H1 (cell line): ENCODE measurements at regions not wholly inside any gene's neighbourhood (a gene's known extent, or its start where the extent isn't known, plus 50 kb on each side); places are given as distances from the start of the nearest gene placed in this dataset.
A peak's percentile ranks its signal among the peaks of the same experiment; 100 is the strongest.

Experiments
- CTCF ChIA-PET: fragments of 300-600 bp; sonication (Branson Sonifier 250); formaldehyde crosslinking; loops from one replicate; lab custom pipeline; 2021; ENCODE audit not compliant: partially characterized antibody; lab: Charles Lee
- POLR2A ChIA-PET: fragments of 300-600 bp; sonication (Branson Sonifier 250); formaldehyde crosslinking; loops from one replicate; lab custom pipeline; 2021; ENCODE audit warnings: inconsistent platforms; ENCODE audit not compliant: partially characterized antibody; lab: Charles Lee
- DNase-seq, 2 experiments: peaks; one replicate each; pipeline versions ENCODE4 v3.0.0 to v3.0.0-alpha.2; 2010 to 2022; ENCODE audit warnings: low spot score in 2 of 2, low read depth in 1 of 2, mixed read lengths in 1 of 2
- FAIRE-seq: peaks from 2 replicates; lab custom pipeline; 2011; peaks lifted over from hg19 to GRCh38; lab: Jason Lieb, UNC
- H2AFZ ChIP-seq: 2 replicates; pipeline ENCODE4 v1.8.1; 2012; ENCODE audit warnings: low read length, inconsistent platforms
- H2AK5ac ChIP-seq: 2 replicates; pipeline ENCODE4 v1.6.1; 2013; ENCODE audit warnings: low read depth, low read length
- H2BK120ac ChIP-seq: replicated peaks from 2 replicates; pipeline ENCODE3; 2013; ENCODE audit warnings: low read depth, low read length, inconsistent platforms
- H2BK12ac ChIP-seq: 2 replicates; pipeline ENCODE4 v1.6.1; 2013; ENCODE audit warnings: low read depth, low read length
- H2BK15ac ChIP-seq: 2 replicates; pipeline ENCODE4 v1.6.1; 2013; ENCODE audit warnings: low read length
- H2BK20ac ChIP-seq: 2 replicates; pipeline ENCODE4 v1.6.1; 2013; ENCODE audit warnings: low read length
- H2BK5ac ChIP-seq: 2 replicates; pipeline ENCODE4 v1.6.1; 2013; ENCODE audit warnings: low read depth, low read length
- H3K14ac ChIP-seq: 2 replicates; pipeline ENCODE4 v1.6.1; 2013; ENCODE audit warnings: inconsistent platforms; ENCODE audit not compliant: insufficient read length
- H3K18ac ChIP-seq: 2 replicates; pipeline ENCODE4 v1.6.1; 2013; ENCODE audit warnings: low read length; ENCODE audit errors: extremely low read depth
- H3K23ac ChIP-seq: 2 replicates; pipeline ENCODE4 v1.6.1; 2013; ENCODE audit warnings: inconsistent platforms; ENCODE audit not compliant: insufficient read length
- H3K23me2 ChIP-seq: 2 replicates; pipeline ENCODE4 v1.6.1; 2013; ENCODE audit warnings: low read depth, low read length
- H3K27ac ChIP-seq: 2 replicates; pipeline ENCODE4 v1.6.1; 2011; ENCODE audit warnings: low read depth, low read length, inconsistent platforms
- H3K27me3 ChIP-seq, 4 experiments: replicated peaks in 1 of 4; 1 replicate in 1 of 4; 2 replicates in 3 of 4; pipeline versions ENCODE4 v1.6.1 to v1.8.1; 2011 to 2013; ENCODE audit warnings: low read length in 3 of 4, mild to moderate bottlenecking in 3 of 4, inconsistent platforms in 2 of 4, mixed read lengths in 2 of 4, moderate library complexity in 1 of 4; ENCODE audit not compliant: control insufficient read depth in 3 of 4, insufficient read depth in 3 of 4; ENCODE audit errors: extremely low read depth in 1 of 4
- H3K36me3 ChIP-seq, 4 experiments: 2 replicates each; pipeline versions ENCODE4 v1.6.1 to v1.8.1; 2011 to 2013; ENCODE audit warnings: mild to moderate bottlenecking in 4 of 4, low read length in 3 of 4, moderate library complexity in 2 of 4, control low read depth in 1 of 4, inconsistent platforms in 1 of 4; ENCODE audit not compliant: insufficient read depth in 4 of 4, control insufficient read depth in 2 of 4
- H3K4ac ChIP-seq: replicated peaks from 2 replicates; pipeline ENCODE3; 2013; ENCODE audit warnings: low read length, low read depth, mixed read lengths, inconsistent platforms; ENCODE audit not compliant: insufficient read length
- H3K4me1 ChIP-seq, 4 experiments: replicated peaks in 1 of 4; 1 replicate in 1 of 4; 2 replicates in 3 of 4; pipeline versions ENCODE4 v1.6.1 to v1.8.1; 2011 to 2013; ENCODE audit warnings: low read length in 3 of 4, inconsistent platforms in 2 of 4, mixed read lengths in 1 of 4; ENCODE audit not compliant: insufficient read depth in 4 of 4, control insufficient read depth in 3 of 4
- H3K4me2 ChIP-seq, 2 experiments: 2 replicates each; pipeline versions ENCODE4 v1.6.1 to v1.8.1; 2011 to 2013; ENCODE audit warnings: low read depth in 2 of 2, low read length in 2 of 2, control low read depth in 1 of 2, inconsistent platforms in 1 of 2, mild to moderate bottlenecking in 1 of 2; ENCODE audit not compliant: insufficient read depth in 1 of 2
- H3K4me3 ChIP-seq, 4 experiments: fragments of 200-600, 300-600 bp in 1 of 4; sonication (generic), shearing (Covaris generic), sonication (Bioruptor Twin) in 1 of 4; 2 replicates each; pipeline versions ENCODE4 v1.5.1 to v1.8.1; 2011 to 2016; ENCODE audit warnings: low read length in 4 of 4, low read depth in 3 of 4, control low read depth in 2 of 4, inconsistent platforms in 2 of 4, mild to moderate bottlenecking in 2 of 4, mixed read lengths in 1 of 4, moderate library complexity in 1 of 4; ENCODE audit not compliant: insufficient read depth in 2 of 4; ENCODE audit errors: extremely low read depth in 1 of 4
- H3K56ac ChIP-seq: replicated peaks from 2 replicates; pipeline ENCODE3; 2013; ENCODE audit warnings: low read depth, mild to moderate bottlenecking, mixed read lengths, low read length, inconsistent platforms; ENCODE audit not compliant: insufficient read length
- H3K79me1 ChIP-seq: 2 replicates; pipeline ENCODE4 v1.6.1; 2013; ENCODE audit warnings: low read depth, low read length, control low read depth
- H3K79me2 ChIP-seq, 2 experiments: 2 replicates each; pipeline versions ENCODE4 v1.6.1 to v1.8.1; 2012 to 2013; ENCODE audit warnings: low read length in 2 of 2, mild to moderate bottlenecking in 2 of 2, inconsistent platforms in 1 of 2; ENCODE audit not compliant: insufficient read depth in 2 of 2, control insufficient read depth in 1 of 2
- H3K9ac ChIP-seq, 4 experiments: replicated peaks in 1 of 4; 1 replicate in 1 of 4; 2 replicates in 3 of 4; pipeline versions ENCODE4 v1.6.1 to v1.8.1; 2011 to 2013; ENCODE audit warnings: low read depth in 3 of 4, low read length in 3 of 4, control low read depth in 2 of 4, mild to moderate bottlenecking in 2 of 4, moderate library complexity in 2 of 4, inconsistent platforms in 1 of 4; ENCODE audit errors: extremely low read depth in 1 of 4
- H3K9me3 ChIP-seq, 2 experiments: 2 replicates each; pipeline versions ENCODE4 v1.6.1 to v1.8.1; 2012 to 2013; ENCODE audit warnings: mild to moderate bottlenecking in 2 of 2, moderate library complexity in 2 of 2, control low read depth in 1 of 2, inconsistent platforms in 1 of 2, low read depth in 1 of 2, low read length in 1 of 2, mixed read lengths in 1 of 2; ENCODE audit not compliant: insufficient read depth in 2 of 2
- H4K20me1 ChIP-seq, 2 experiments: replicated peaks in 1 of 2; 2 replicates each; pipeline versions ENCODE3 to v1.8.1; 2011 to 2013; ENCODE audit warnings: inconsistent platforms in 2 of 2, low read length in 2 of 2, mild to moderate bottlenecking in 1 of 2; ENCODE audit not compliant: insufficient read depth in 2 of 2, control insufficient read depth in 1 of 2
- H4K5ac ChIP-seq: 2 replicates; pipeline ENCODE4 v1.6.1; 2013; ENCODE audit warnings: low read length, low read depth, mixed read lengths, inconsistent platforms; ENCODE audit not compliant: insufficient read length
- H4K8ac ChIP-seq: 2 replicates; pipeline ENCODE4 v1.8.0; 2013; ENCODE audit warnings: mild to moderate bottlenecking, moderate library complexity, low read length, inconsistent platforms; ENCODE audit not compliant: insufficient read depth; ENCODE audit errors: extremely low read depth
- H4K91ac ChIP-seq: replicated peaks from 2 replicates; pipeline ENCODE3; 2013; ENCODE audit warnings: low read length, mixed read lengths, inconsistent platforms; ENCODE audit not compliant: insufficient read length
- KDM1A ChIP-seq: fragments of 200-600, 300-600 bp; sonication (generic); IDR thresholded peaks from 2 replicates; pipeline ENCODE4 v1.7.1; 2016; ENCODE audit warnings: mild to moderate bottlenecking, low read length, borderline replicate concordance
- TBP ChIP-seq: IDR thresholded peaks from 2 replicates; pipeline ENCODE4 v1.6.1; 2011; ENCODE audit warnings: low read depth, low read length, improper control_type of control experiment
- WGBS, 2 experiments: shearing (Covaris generic) in 1 of 2; methylation state at CpG; one replicate each; pipeline versions ENCODE4 v1.1.6 to v1.1.7; 2013 to 2015; ENCODE audit warnings: low lambda C conversion rate in 2 of 2, mixed read lengths in 2 of 2, inconsistent platforms in 1 of 2, low coverage in 1 of 2, missing lambda C conversion rate in 1 of 2; ENCODE audit not compliant: insufficient replicate concordance in 2 of 2, insufficient coverage in 1 of 2, insufficient read length in 1 of 2; ENCODE audit errors: extremely low coverage in 1 of 2, missing lambda C conversion rate in 1 of 2; 5-methylcytosine and 5-hydroxymethylcytosine counted together

DNA sequence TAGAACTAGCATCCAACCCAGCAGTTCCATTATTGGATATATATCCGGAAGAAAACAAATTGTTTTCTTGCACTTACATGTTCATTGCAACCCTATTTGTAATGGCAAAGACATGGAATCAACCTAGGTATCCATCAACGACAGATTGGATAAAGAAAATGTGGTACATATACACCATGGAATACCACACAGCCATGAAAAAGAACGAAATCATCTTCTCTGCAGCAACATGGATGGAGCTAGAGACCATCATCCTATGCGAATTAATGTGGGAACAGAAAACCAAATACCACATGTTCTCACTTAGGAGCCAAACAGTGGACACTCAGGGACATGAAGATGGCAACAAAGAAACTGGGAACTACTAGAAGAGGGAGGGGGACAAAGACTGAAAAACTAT lies 352.7 kb downstream of the CDH2 start:
- Histone ChIP-seq H3K4me2 (no peak overlapping the region; a peak in 1 of 4 replicates), H3K23me2 (no peaks in the 10 kb centered on the region), H3K79me2 (no peaks in the 10 kb centered on the region), H3K4me1 (peaks cover 0 to 8% (median 3%) of the 10 kb centered on the region in 4 experiments; a peak in 4 of 7 replicates), H3K56ac (no peak overlapping the region), H4K8ac (no peak overlapping the region), H3K36me3 (no peaks in the 10 kb centered on the region)
- no peak for FAIRE-seq
- WGBS, 2 experiments, result 93% methylated on average over 4 of the region's 4 CpGs; no CpG with 5 or more reads in 1 of the 2 experiments
- no peak for DNase-seq
- CTCF ChIA-PET, result no interaction called here
- TF ChIP-seq KDM1A (peak; percentile 82; the same call in 1 of the 2 replicates), TBP (no peak)
- TF ChIP-seq, all 59 proteins: peak for 1
- Histone ChIP-seq H2AFZ (no peak overlapping the region), H4K5ac (no peak overlapping the region), H2AK5ac (no peak overlapping the region), H3K4ac (no peak overlapping the region), H4K20me1 (no peaks in the 10 kb centered on the region), H2BK15ac (no peak overlapping the region), H3K9me3 (no peaks in the 10 kb centered on the region), H3K9ac (no peak overlapping the region), H3K79me1 (no peaks in the 10 kb centered on the region), H2BK20ac (no peak overlapping the region), H2BK12ac (no peak overlapping the region), H3K23ac (no peak overlapping the region), H3K18ac (no peak overlapping the region), H4K91ac (no peak overlapping the region), H3K14ac (no peak overlapping the region), H2BK120ac (no peak overlapping the region), H2BK5ac (no peak overlapping the region), H3K4me3 (no peak overlapping the region), H3K27me3 (no peaks in the 10 kb centered on the region), H3K27ac (no peak overlapping the region)
- POLR2A ChIA-PET, result no interaction called here
